NCI-H146 (cell line): ENCODE measurements at regions not wholly inside any gene's neighbourhood (a gene's known extent, or its start where the extent isn't known, plus 50 kb on each side); places are given as distances from the start of the nearest gene placed in this dataset.
A peak's percentile ranks its signal among the peaks of the same experiment; 100 is the strongest.
"Not testable (repeated sequence)": the region's sequence is repeated elsewhere in the genome, so short reads cannot be mapped to it uniquely, and the experiment has no call there.

Experiments used
- DNase-seq: peaks from one replicate; lab custom pipeline; 2025; lab: John Stamatoyannopoulos, UW

DNA sequence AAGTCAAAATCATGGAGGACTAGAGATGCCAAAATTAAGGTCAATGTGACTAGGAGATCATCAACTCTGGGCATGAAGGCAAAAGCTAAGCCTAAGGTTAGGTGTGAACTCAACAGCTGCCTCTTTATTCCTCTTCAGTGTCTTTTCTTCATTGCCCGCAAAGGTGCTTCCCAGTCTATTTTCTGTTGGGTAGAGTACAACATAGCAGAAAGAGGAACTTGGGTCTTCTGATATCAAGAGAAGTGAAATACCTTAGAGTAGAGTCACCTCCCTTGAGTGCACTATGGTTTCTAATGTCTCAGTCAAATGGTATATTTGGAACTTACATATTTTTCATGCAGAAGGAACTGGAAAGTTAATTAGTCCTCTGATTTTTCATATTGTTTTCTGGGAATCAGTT is 122.5 kb upstream of the GRIN3A start:
- no peak for DNase-seq

DNA sequence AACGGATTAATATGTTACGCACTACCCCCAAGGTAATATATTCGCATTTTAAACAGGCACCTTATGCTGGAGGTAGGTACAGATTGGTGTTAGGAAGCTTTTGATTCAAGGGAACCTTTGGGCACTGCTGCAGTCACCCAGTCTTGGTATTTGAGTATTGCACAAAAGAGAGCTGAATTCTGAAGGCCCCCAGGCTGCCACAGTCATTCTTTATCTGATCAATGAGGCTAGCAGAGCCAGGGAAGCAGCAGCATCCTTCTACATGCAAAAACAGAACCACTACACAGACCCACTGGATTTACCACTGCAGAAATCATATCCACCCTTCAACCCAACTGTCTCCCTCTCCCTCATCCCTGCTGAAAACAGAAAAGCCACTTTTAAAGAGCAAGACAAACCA is 121.2 kb upstream of the GRIN3A start:
- DNase-seq = no peak

DNA sequence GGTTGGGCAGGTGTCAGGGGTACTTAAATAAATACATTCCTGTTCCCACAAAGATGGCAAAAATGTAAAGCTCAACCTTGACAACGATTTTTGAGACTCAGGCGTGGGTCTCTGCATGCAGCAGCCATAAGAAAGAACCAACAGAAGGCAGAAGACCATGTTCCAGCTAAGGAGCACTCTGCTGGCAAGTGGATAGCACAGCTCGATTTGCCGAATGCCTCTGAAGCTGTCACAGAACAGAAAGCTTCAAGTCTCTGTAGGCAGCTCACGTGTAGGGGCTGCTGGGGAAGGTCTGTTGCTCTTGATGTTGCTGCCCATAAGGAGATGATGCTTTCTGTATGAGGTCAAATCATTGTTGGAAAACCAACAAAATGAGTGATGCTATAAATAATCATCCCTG is 119.6 kb upstream of the GRIN3A start:
- DNase-seq = no peak

DNA sequence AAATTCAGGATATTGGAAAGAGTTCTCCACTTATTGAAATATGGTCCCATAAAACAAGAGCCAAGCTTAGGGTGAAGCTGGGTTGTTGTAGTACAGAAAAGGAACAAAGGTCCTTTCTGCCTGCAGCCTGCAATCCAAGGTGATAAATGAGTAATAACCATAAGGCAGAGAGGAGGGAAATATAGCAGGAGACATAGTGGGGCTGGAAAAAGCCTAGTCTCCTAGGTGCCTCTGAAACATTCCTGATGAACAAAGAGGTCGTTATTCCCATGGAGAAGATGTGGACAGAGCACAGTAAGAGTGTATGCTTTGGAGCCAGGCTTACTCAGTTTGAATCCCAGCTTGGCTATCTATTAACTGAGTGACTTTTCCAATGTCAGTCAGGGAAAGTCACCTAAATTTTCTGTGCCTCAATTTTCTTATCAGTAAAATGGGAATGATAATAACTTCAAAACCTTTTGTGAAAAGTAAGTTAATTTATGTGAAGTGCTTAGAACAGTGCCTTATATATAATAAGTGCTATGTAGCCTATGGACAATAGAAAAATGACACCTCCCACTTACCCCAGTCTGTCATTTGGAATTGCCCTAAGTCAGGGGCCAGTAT is 110.8 kb upstream of the GRIN3A start:
- DNase-seq = no peak

DNA sequence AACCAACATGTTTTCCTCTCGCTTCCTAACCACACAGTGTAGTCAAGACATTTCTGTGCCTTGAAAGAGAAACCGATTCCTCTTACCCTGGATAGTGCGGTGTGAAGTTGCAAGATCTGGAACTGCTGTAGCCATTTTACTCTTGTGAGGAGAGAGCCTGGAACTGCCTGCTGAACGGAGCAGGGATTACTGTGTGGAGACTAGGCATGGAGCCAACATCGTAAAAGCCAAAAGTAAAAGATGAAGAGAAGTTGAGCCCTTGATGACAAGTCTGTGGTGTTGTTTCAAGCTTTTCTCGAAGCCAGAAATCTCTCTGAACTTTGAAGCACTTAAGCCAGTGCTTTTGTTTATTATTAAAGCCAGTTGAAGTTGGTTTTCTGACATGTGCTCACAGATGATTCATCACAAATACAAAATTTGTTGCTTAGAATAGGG is 110.1 kb upstream of the GRIN3A start:
- no peak for DNase-seq

DNA sequence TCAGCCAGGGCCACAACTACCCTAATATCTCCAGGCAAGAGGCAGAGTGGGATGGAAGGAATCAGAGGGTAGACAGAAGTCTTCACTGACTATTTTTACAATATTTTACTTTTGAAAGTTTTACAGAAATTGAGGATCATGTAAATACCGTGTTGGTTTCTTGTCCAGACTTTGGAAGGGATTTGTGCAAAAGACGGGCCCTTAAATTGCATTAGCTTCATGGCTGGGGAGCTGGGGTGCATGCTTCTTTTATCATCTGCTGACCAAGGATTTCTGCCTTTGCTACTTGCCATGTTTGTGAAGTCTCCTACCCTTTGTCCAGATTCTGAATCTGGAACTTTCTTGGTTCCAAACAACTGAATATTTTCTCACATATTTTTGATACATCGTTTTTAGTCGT is 107.7 kb upstream of the GRIN3A start:
- no peak for DNase-seq

DNA sequence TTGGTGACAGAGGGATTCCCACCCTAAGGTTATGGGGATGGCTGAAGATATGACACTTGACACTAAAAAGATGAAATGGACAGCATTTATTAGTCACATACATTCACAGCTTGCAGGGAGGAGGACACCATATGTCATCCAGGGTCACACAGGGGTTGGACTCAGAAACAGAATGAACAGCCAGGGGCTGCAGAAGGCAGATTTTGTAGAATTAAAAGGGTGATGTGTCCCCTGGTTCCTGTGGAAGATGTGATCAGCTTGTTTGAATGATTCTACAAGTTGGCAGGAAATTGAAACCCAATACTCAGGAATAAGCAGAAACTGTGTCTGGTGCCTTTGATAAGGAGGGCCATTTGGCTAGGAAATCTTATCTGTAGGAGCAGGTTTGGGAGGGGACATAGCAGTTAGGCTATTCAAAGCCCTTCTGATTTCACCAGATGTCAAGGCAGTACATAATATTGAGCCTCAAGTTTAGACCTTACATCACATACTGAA is 102.3 kb upstream of the GRIN3A start:
- no peak for DNase-seq

DNA sequence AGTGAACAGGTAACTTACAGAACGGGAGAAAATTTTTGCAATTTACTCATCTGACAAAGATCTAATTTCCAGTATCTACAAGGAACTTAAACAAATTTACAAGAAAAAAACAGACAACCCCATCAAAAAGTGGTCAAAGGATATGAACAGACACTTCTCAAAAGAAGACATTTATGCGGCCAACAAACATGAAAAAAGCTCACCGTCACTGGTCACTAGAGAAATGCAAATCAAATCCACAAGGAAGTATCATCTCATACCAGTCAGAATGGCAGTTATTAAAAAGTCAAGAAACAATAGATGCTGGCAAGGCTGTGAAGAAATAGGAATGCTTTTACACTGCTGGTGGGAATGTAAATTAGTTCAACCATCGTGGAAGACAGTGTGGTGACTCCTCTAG is 100.5 kb upstream of the GRIN3A start:
- DNase-seq = not testable (repeated sequence)

DNA sequence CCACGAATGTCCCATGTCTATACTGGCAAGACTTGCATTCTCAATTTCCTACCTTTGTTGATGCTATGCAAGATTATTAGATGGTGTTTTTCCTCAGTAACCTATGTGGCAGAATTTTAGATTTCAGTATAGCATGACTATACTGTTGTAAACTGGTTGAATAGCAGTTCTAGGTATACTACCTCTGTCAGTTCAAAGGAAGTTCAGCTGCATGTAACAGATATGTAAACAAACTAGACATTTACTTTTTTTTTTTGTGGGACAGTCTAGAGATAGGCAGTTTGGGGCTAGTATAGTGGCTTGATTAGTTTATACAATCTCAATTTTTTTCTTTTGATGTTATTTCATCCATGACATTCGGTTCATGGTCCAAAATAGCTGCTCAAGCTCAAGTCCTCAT is 97.6 kb upstream of the GRIN3A start:
- no peak for DNase-seq

DNA sequence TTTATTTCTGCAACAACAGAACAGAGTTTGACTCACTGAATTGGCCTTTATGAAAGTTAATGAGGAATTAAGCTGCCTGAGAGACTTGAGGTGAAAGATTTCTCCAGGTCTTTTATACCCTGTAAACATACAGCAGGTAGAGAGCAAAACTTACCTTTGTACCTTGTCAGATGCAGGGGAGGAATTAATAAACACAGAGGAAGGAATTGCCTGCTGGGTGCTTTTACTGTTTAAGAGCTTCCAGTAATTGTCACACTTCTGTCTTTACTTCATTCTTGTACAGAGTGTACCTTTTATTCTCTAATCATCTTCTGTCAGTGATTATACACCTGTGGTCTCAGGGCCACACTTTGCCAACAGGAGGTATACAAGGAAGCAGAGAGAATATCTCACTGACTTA is 94.0 kb upstream of the GRIN3A start:
- DNase-seq = no peak

DNA sequence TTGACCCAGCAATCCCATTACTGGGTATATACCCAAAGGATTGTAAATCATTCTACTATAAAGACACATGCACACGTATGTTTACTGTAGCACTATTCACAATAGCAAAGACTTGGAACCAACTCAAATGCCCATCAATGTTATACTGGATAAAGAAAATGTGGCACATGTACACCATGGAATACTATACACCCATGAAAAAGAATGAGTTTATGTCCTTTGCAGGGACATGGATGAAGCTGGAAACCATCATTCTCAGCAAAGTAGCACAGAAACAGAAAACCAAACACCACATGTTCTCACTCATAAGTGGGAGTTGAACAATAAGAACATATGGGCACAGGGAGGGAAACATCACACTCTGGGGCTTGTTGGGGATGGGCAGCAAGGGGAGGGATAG is 83.0 kb upstream of the GRIN3A start:
- DNase-seq = not testable (repeated sequence)

DNA sequence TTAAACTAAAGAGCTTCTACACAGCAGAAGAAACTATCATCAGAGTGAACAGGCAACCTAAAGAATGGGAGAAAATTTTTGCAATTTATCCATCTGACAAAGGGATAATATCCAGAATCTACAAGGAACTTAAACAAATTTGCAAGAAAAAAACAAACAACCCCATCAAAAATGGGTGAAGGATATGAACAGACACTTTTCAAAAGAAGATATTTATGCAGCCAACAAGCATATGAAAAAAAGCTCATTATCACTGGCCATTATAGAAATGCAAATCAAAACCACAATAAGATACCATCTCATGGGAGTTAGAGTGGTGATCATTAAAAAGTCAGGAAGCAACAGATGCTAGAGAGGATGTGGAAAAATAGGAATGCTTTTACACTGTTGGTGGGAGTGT is 82.5 kb upstream of the GRIN3A start:
- DNase-seq = not testable (repeated sequence)

DNA sequence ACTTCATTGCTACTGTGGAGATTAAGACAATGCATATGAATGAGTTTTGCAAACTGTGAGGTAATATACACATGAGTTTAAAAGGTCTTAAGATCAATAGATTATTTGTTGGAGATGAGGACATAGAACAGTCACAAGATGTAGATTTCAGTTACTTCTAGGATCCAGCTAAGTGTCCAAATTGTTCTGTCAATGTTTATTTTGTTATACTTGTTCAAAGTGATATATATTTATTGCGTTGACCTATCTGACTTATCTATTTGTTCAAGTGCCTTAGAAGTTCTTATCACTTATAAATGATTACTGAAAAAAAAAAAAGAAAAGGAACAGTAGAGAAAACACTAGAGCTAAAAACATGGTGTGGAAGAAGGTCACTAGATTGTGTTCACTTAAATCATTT is 75.6 kb upstream of the GRIN3A start:
- no peak for DNase-seq

DNA sequence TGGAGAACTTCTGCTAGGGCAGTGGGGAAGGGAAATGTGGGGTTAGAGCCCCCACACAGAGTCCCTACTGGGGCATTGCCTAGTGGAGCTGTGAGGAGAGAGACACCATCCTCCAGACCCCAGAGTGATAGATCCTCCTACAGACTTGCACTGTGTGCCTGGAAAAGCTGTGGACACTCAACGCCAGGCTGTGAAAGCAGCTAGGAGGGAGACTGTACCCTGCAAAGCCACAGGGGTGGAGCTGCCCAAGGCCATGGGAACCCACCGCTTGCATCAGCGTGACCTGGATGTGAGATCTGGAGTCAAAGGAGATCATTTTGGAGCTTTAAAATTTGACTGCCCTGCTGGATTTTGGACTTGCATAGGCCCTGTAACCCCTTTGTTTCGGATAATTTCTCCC is 69.4 kb upstream of the GRIN3A start:
- not testable (repeated sequence) for DNase-seq

DNA sequence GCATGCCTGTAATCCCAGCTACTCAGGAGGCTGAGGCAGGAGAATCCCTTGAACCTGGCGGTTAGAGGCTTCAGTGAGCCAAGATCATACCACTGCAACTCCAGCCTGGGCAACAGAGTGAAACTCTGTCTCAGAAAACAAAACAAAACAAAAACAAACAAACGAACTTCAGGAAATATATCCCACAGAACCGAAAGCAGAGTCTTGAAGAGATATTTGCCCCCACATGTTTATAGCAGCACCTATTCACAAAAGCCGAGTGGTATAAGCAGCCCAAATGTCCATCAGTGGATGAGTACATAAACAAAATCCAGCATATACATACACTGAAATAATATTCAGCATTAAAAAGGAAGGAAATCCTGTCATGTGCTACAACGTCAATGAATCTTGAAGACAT is 57.6 kb upstream of the GRIN3A start:
- no peak for DNase-seq

DNA sequence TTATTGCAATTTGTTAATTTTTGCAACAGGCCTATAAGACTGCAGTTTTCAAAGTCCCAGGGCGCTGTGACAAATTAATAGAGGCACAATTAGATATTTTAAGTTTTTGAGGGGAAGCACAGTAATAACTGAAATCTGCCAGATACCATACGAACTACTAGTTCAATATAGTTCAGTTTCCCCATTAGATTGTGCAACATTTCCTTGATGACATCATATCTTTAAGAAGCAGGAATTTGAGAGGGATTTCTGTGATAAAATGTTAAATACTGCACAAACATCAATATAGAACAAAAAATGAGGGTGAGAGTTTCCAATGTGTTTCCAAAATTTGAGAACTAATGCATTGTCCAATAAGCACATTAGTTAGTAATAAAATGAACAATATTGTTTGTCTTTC is 56.7 kb upstream of the GRIN3A start:
- DNase-seq = no peak

DNA sequence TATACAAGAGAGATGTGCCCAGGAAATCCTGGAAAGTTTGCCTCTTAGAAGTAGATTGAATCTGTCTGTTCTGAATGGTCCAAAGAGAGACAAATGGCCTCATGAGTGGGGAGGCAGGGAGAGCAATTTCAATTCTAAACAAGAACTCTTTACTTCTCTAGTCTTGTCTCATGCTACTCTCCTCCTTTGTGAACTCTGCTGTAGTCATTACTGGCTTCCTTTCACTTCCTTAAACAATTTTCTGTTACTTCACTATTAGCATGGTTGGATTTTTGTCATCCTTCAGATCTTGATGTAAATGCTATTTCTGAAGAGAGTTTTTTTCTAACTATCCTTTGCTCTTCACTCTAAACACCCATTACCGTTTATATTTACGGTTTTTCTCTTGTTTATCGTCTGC is 54.0 kb upstream of the GRIN3A start:
- DNase-seq = no peak

DNA sequence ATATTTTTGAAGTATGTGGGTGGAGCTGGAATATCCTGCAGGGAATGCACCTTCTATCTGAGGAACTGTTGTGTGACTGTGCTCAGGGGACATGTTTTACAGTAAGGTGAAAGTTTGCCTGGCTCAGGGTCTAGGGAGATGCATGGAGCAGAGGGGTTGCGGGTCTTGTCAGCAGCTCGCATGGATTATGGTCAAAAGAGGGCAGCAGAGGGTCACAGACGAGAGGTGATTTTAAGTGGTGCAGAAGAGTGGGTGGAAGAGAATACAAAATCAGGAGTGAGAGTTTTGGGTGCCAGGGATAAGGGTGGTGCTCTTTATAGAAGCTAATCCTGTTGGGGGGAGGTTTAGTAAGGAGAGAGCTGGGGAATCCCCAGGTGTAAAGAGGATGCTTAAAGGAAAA is 53.5 kb upstream of the GRIN3A start:
- DNase-seq = peak; percentile 51

DNA sequence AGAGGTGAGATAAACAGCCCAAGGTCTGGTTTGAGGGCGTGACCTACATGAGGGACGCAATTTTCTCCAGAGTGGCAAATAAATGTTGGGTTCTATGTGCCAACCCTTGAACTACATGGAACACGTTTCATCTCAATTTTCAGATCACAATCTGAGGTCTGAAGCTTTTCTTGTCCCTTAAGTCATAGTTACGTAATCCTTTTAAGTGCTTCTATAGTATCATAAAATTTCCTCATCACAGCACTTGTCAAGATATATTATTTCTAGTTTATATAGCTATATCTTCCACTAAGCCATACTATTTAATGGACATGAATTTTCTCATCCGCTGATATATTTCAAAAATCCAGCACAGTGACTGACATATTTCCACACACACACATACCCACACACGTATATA is 53.1 kb upstream of the GRIN3A start:
- no peak for DNase-seq
